HG03139 (cell line): ENCODE measurements at regions not wholly inside any gene's neighbourhood (a gene's known extent, or its start where the extent isn't known, plus 50 kb on each side); places are given as distances from the start of the nearest gene placed in this dataset.

ENCODE experiments used
- ATAC-seq: cut with Tn5 transposase; IDR thresholded peaks from one replicate; pipeline ENCODE4 v1.9.1; 2021; ENCODE audit not compliant: unreplicated experiment

DNA sequence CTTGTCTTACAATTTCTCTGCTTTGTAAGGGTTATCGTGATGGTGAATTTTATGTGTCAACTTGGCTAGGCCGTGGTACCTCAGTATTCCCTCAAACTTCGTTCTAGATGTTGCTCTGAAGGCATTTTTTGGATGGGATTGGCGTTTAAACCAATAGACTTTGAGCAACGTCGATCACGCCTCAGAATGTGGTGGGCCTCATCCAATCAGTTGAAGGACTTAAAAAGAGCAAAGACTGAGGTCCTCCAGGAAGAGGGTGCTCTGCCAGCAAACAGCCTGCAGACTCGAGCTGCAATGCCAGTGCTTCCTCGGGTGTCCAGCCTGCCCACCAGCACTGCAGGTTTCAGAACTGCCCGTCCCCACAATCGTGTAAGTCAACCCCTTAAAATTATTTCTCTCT, 145.8 kb upstream of the SALL3 start:
- ATAC-seq, result no peak

- ATAC-seq, result no peak
Observed at GRCh38 chr18:78836838-78837237, 142.8 kb upstream of the SALL3 start.

DNA sequence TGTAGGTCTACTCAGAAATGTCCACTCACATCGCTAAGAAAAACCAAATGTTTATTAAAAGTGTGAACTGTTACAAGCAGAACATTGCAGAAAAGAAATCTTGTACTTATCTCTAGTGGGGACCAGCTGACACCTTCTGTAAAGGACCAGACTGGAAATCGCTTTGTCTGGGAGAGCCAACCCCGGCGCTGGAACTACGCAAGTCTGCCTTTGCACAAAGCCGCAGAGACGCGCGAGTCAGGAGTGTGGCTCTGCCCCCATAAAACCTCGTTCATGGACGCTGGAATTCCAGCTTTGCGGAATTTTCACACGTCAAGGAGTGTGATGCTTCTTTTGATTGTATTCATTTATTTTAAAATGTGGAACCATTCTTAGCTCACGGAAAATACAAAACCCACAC, 141.9 kb upstream of the SALL3 start:
- no peak for ATAC-seq

- no peak for ATAC-seq
Observed at GRCh38 chr18:78838183-78838582, 141.4 kb upstream of the SALL3 start.

- ATAC-seq, result no peak
Observed at GRCh38 chr18:78849046-78849445, 130.6 kb upstream of the SALL3 start.

GRCh38 chr18:78849458-78849857, 130.2 kb upstream of the SALL3 start:
- ATAC-seq, result no peak

- no peak for ATAC-seq
Observed at GRCh38 chr18:78853341-78853740, 126.3 kb upstream of the SALL3 start.

- ATAC-seq, result no peak
Observed at GRCh38 chr18:78855188-78855587, 124.4 kb upstream of the SALL3 start.

DNA sequence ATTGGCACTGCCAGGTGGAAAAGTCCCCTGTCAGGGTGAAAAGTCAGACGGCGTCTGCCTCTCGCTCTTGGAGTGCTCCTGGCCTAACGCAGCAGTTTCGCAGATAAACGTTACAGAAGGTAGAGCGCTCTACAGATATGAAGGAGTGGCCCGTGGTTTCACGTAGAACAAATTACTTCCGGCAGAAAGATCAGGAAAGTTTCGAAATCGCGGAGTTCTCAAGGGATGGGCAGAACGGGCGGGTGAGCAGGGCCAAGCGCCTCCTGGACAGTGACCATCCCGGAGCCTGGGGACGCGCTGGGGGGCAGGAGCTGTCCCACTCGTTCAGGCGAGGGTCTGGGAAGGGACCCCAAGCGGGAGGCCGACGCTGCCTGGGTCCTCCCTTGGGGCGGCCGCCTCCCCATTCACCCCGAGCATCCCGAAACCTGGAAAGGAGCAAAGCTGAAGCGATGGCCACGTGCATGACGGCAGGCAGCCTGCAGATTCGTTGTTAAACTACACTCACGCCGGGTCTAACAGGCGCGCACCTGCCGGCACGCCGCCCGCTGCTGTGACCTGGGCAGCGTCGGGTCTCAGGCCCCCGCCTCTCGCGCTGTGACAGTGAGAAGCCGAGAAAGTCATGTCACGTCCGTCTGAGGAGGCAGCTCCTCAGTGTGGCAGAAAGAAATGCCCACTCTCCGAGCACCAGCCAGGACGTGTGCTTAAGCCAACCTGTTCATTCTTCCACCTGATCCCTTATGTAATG, 122.9 kb upstream of the SALL3 start:
- no peak for ATAC-seq

- ATAC-seq, result no peak
Observed at GRCh38 chr18:78857314-78858150, 122.1 kb upstream of the SALL3 start.

DNA sequence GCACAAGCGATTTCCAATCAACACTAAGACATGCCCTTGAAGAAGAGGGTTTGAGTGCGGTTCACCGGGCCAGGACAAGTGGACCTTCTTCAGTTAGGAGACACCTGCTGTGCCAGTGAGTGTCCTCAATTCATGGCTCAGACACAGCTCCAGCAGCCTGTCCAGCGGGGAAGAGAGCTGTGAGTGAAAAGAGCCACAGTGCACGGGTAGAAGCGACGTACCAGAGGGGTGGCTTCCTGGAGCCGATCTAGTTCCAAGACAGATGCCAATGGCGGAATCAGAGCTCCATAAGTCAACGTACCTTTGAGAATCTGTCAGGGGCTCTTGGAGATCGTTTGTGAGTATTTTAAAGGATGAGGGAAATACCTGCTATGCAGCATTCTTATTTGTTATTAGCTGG, 119.9 kb upstream of the SALL3 start:
- ATAC-seq, result no peak

- no peak for ATAC-seq
Observed at GRCh38 chr18:78860117-78860516, 119.5 kb upstream of the SALL3 start.

- ATAC-seq, result no peak
Observed at GRCh38 chr18:78861116-78861515, 118.5 kb upstream of the SALL3 start.

GRCh38 chr18:78861706-78862105, 117.9 kb upstream of the SALL3 start:
- ATAC-seq, result no peak

GRCh38 chr18:78862395-78862794, 117.2 kb upstream of the SALL3 start:
- no peak for ATAC-seq

GRCh38 chr18:78865056-78865598, 114.5 kb upstream of the SALL3 start:
- ATAC-seq, result no peak

GRCh38 chr18:78865771-78866310, 113.8 kb upstream of the SALL3 start:
- no peak for ATAC-seq

- no peak for ATAC-seq
Observed at GRCh38 chr18:78867131-78867530, 112.5 kb upstream of the SALL3 start.

DNA sequence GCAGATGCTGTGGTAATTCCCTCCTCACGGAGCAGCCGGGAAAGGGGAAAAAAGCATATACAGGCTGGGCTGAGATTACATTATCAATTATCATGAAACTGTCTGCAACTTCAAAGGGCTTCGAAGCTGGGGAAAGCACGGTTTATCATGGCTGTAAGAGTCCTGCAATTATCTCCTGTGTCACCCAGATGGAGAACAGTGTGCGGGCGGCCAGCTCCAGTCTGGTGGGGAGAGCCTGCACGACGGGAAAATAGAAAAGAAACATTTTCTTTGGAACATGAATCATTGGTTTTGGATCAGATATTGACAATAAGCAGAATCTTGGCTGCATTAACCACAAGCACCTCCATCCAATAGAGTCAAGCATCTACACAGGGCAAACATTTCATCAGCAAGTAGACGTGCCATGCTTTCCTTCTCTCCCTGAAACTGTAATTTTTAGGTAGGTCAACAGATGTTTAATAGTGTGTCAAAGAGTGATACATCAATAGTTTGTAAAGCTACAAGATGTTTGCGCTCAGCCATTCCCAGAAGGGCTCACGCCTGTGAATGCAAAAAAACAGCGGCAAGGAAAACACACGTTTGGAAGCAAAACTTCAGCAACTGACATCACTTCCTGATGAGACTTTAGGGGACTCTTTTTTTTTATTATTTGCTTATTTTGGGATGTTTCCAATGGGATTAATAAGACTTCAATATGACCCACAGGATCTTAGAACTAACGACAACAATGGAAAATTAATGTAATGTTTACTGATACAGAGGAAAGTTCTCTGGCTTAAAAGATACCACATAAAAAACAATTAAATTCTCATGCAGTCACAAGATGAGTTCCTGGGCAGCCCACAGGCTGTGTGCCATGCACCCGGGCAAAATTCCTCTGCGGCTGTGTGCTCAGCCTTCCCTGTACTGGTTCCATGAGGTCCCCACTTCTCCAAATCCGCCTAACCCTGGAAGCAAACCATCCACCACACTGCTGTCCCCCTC, 111.0 kb upstream of the SALL3 start:
- no peak for ATAC-seq

DNA sequence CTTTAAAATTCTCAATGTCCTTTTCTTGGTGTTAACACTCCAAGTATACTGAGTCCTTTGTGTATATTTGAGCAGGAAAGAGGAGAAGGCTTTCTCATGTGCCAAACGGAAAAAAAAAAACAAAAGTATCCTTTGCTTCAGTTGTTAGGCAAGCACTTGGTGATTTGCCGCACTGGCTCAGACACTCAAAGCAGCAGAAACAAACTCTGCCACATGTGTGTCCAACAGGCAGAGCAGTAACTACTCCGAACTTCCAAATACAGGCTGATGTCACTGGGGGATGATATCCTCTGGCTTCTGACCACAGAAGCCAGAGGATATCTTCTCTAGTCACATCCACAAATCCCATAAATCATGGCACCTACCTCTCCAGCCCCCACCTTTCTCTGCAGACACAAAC, 108.0 kb upstream of the SALL3 start:
- ATAC-seq, result no peak
